H1 (cell line): ENCODE measurements at regions not wholly inside any gene's neighbourhood (a gene's known extent, or its start where the extent isn't known, plus 50 kb on each side); places are given as distances from the start of the nearest gene placed in this dataset.

Experiments
- CTCF ChIA-PET: fragments of 300-600 bp; sonication (Branson Sonifier 250); formaldehyde crosslinking; loops from one replicate; lab custom pipeline; 2021; ENCODE audit not compliant: partially characterized antibody; lab: Charles Lee
- POLR2A ChIA-PET: fragments of 300-600 bp; sonication (Branson Sonifier 250); formaldehyde crosslinking; loops from one replicate; lab custom pipeline; 2021; ENCODE audit warnings: inconsistent platforms; ENCODE audit not compliant: partially characterized antibody; lab: Charles Lee
- DNase-seq, 2 experiments: peaks; one replicate each; pipeline versions ENCODE4 v3.0.0 to v3.0.0-alpha.2; 2010 to 2022; ENCODE audit warnings: low spot score in 2 of 2, low read depth in 1 of 2, mixed read lengths in 1 of 2
- FAIRE-seq: peaks from 2 replicates; lab custom pipeline; 2011; peaks lifted over from hg19 to GRCh38; lab: Jason Lieb, UNC
- H2AFZ ChIP-seq: 2 replicates; pipeline ENCODE4 v1.8.1; 2012; ENCODE audit warnings: low read length, inconsistent platforms
- H2AK5ac ChIP-seq: 2 replicates; pipeline ENCODE4 v1.6.1; 2013; ENCODE audit warnings: low read depth, low read length
- H2BK120ac ChIP-seq: replicated peaks from 2 replicates; pipeline ENCODE3; 2013; ENCODE audit warnings: low read depth, low read length, inconsistent platforms
- H2BK12ac ChIP-seq: 2 replicates; pipeline ENCODE4 v1.6.1; 2013; ENCODE audit warnings: low read depth, low read length
- H2BK15ac ChIP-seq: 2 replicates; pipeline ENCODE4 v1.6.1; 2013; ENCODE audit warnings: low read length
- H2BK20ac ChIP-seq: 2 replicates; pipeline ENCODE4 v1.6.1; 2013; ENCODE audit warnings: low read length
- H2BK5ac ChIP-seq: 2 replicates; pipeline ENCODE4 v1.6.1; 2013; ENCODE audit warnings: low read depth, low read length
- H3K14ac ChIP-seq: 2 replicates; pipeline ENCODE4 v1.6.1; 2013; ENCODE audit warnings: inconsistent platforms; ENCODE audit not compliant: insufficient read length
- H3K18ac ChIP-seq: 2 replicates; pipeline ENCODE4 v1.6.1; 2013; ENCODE audit warnings: low read length; ENCODE audit errors: extremely low read depth
- H3K23ac ChIP-seq: 2 replicates; pipeline ENCODE4 v1.6.1; 2013; ENCODE audit warnings: inconsistent platforms; ENCODE audit not compliant: insufficient read length
- H3K23me2 ChIP-seq: 2 replicates; pipeline ENCODE4 v1.6.1; 2013; ENCODE audit warnings: low read depth, low read length
- H3K27ac ChIP-seq: 2 replicates; pipeline ENCODE4 v1.6.1; 2011; ENCODE audit warnings: low read depth, low read length, inconsistent platforms
- H3K27me3 ChIP-seq, 4 experiments: replicated peaks in 1 of 4; 1 replicate in 1 of 4; 2 replicates in 3 of 4; pipeline versions ENCODE4 v1.6.1 to v1.8.1; 2011 to 2013; ENCODE audit warnings: low read length in 3 of 4, mild to moderate bottlenecking in 3 of 4, inconsistent platforms in 2 of 4, mixed read lengths in 2 of 4, moderate library complexity in 1 of 4; ENCODE audit not compliant: control insufficient read depth in 3 of 4, insufficient read depth in 3 of 4; ENCODE audit errors: extremely low read depth in 1 of 4
- H3K36me3 ChIP-seq, 4 experiments: 2 replicates each; pipeline versions ENCODE4 v1.6.1 to v1.8.1; 2011 to 2013; ENCODE audit warnings: mild to moderate bottlenecking in 4 of 4, low read length in 3 of 4, moderate library complexity in 2 of 4, control low read depth in 1 of 4, inconsistent platforms in 1 of 4; ENCODE audit not compliant: insufficient read depth in 4 of 4, control insufficient read depth in 2 of 4
- H3K4ac ChIP-seq: replicated peaks from 2 replicates; pipeline ENCODE3; 2013; ENCODE audit warnings: low read length, low read depth, mixed read lengths, inconsistent platforms; ENCODE audit not compliant: insufficient read length
- H3K4me1 ChIP-seq, 4 experiments: replicated peaks in 1 of 4; 1 replicate in 1 of 4; 2 replicates in 3 of 4; pipeline versions ENCODE4 v1.6.1 to v1.8.1; 2011 to 2013; ENCODE audit warnings: low read length in 3 of 4, inconsistent platforms in 2 of 4, mixed read lengths in 1 of 4; ENCODE audit not compliant: insufficient read depth in 4 of 4, control insufficient read depth in 3 of 4
- H3K4me2 ChIP-seq, 2 experiments: 2 replicates each; pipeline versions ENCODE4 v1.6.1 to v1.8.1; 2011 to 2013; ENCODE audit warnings: low read depth in 2 of 2, low read length in 2 of 2, control low read depth in 1 of 2, inconsistent platforms in 1 of 2, mild to moderate bottlenecking in 1 of 2; ENCODE audit not compliant: insufficient read depth in 1 of 2
- H3K4me3 ChIP-seq, 4 experiments: fragments of 200-600, 300-600 bp in 1 of 4; sonication (generic), shearing (Covaris generic), sonication (Bioruptor Twin) in 1 of 4; 2 replicates each; pipeline versions ENCODE4 v1.5.1 to v1.8.1; 2011 to 2016; ENCODE audit warnings: low read length in 4 of 4, low read depth in 3 of 4, control low read depth in 2 of 4, inconsistent platforms in 2 of 4, mild to moderate bottlenecking in 2 of 4, mixed read lengths in 1 of 4, moderate library complexity in 1 of 4; ENCODE audit not compliant: insufficient read depth in 2 of 4; ENCODE audit errors: extremely low read depth in 1 of 4
- H3K56ac ChIP-seq: replicated peaks from 2 replicates; pipeline ENCODE3; 2013; ENCODE audit warnings: low read depth, mild to moderate bottlenecking, mixed read lengths, low read length, inconsistent platforms; ENCODE audit not compliant: insufficient read length
- H3K79me1 ChIP-seq: 2 replicates; pipeline ENCODE4 v1.6.1; 2013; ENCODE audit warnings: low read depth, low read length, control low read depth
- H3K79me2 ChIP-seq, 2 experiments: 2 replicates each; pipeline versions ENCODE4 v1.6.1 to v1.8.1; 2012 to 2013; ENCODE audit warnings: low read length in 2 of 2, mild to moderate bottlenecking in 2 of 2, inconsistent platforms in 1 of 2; ENCODE audit not compliant: insufficient read depth in 2 of 2, control insufficient read depth in 1 of 2
- H3K9ac ChIP-seq, 4 experiments: replicated peaks in 1 of 4; 1 replicate in 1 of 4; 2 replicates in 3 of 4; pipeline versions ENCODE4 v1.6.1 to v1.8.1; 2011 to 2013; ENCODE audit warnings: low read depth in 3 of 4, low read length in 3 of 4, control low read depth in 2 of 4, mild to moderate bottlenecking in 2 of 4, moderate library complexity in 2 of 4, inconsistent platforms in 1 of 4; ENCODE audit errors: extremely low read depth in 1 of 4
- H3K9me3 ChIP-seq, 2 experiments: 2 replicates each; pipeline versions ENCODE4 v1.6.1 to v1.8.1; 2012 to 2013; ENCODE audit warnings: mild to moderate bottlenecking in 2 of 2, moderate library complexity in 2 of 2, control low read depth in 1 of 2, inconsistent platforms in 1 of 2, low read depth in 1 of 2, low read length in 1 of 2, mixed read lengths in 1 of 2; ENCODE audit not compliant: insufficient read depth in 2 of 2
- H4K20me1 ChIP-seq, 2 experiments: replicated peaks in 1 of 2; 2 replicates each; pipeline versions ENCODE3 to v1.8.1; 2011 to 2013; ENCODE audit warnings: inconsistent platforms in 2 of 2, low read length in 2 of 2, mild to moderate bottlenecking in 1 of 2; ENCODE audit not compliant: insufficient read depth in 2 of 2, control insufficient read depth in 1 of 2
- H4K5ac ChIP-seq: 2 replicates; pipeline ENCODE4 v1.6.1; 2013; ENCODE audit warnings: low read length, low read depth, mixed read lengths, inconsistent platforms; ENCODE audit not compliant: insufficient read length
- H4K8ac ChIP-seq: 2 replicates; pipeline ENCODE4 v1.8.0; 2013; ENCODE audit warnings: mild to moderate bottlenecking, moderate library complexity, low read length, inconsistent platforms; ENCODE audit not compliant: insufficient read depth; ENCODE audit errors: extremely low read depth
- H4K91ac ChIP-seq: replicated peaks from 2 replicates; pipeline ENCODE3; 2013; ENCODE audit warnings: low read length, mixed read lengths, inconsistent platforms; ENCODE audit not compliant: insufficient read length
- CHD1 ChIP-seq: IDR thresholded peaks from 2 replicates; pipeline ENCODE4 v1.6.1; 2012; ENCODE audit warnings: low read depth, low read length, improper control_type of control experiment
- EP300 ChIP-seq, 2 experiments: IDR thresholded peaks; 1 replicate in 1 of 2; 2 replicates in 1 of 2; pipeline ENCODE4 v1.6.1; 2011 to 2012; ENCODE audit warnings: low read depth in 2 of 2, low read length in 2 of 2, mild to moderate bottlenecking in 2 of 2, borderline replicate concordance in 1 of 2, inconsistent platforms in 1 of 2, moderate library complexity in 1 of 2
- GTF2F1 ChIP-seq: IDR thresholded peaks from 2 replicates; pipeline ENCODE4 v1.6.1; 2012; ENCODE audit warnings: low read depth, low read length, improper control_type of control experiment, borderline replicate concordance
- KDM1A ChIP-seq: fragments of 200-600, 300-600 bp; sonication (generic); IDR thresholded peaks from 2 replicates; pipeline ENCODE4 v1.7.1; 2016; ENCODE audit warnings: mild to moderate bottlenecking, low read length, borderline replicate concordance
- KDM5A ChIP-seq: fragments of 200-600 bp; IDR thresholded peaks from 2 replicates; pipeline ENCODE4 v1.7.1; 2012; ENCODE audit warnings: mild to moderate bottlenecking, low read length, inconsistent platforms, mixed read lengths
- SAP30 ChIP-seq: fragments of 300-600 bp; sonication (generic); IDR thresholded peaks from 2 replicates; pipeline ENCODE4 v1.7.1; 2012; ENCODE audit warnings: low read length, moderate library complexity, mild to moderate bottlenecking, inconsistent platforms; ENCODE audit not compliant: insufficient read depth, insufficient replicate concordance
- SIN3A ChIP-seq, 2 experiments: IDR thresholded peaks in 1 of 2; conservative IDR thresholded peaks in 1 of 2; 2 replicates each; pipeline ENCODE4 v1.6.1; 2011 to 2012; ENCODE audit warnings: low read length in 2 of 2, improper control_type of control experiment in 1 of 2, low read depth in 1 of 2, mild to moderate bottlenecking in 1 of 2
- SIX5 ChIP-seq: IDR thresholded peaks from 2 replicates; pipeline ENCODE4 v1.6.1; 2011; ENCODE audit warnings: mild to moderate bottlenecking, low read depth, low read length
- SRF ChIP-seq: IDR thresholded peaks from 2 replicates; pipeline ENCODE4 v1.6.1; 2011; ENCODE audit warnings: mild to moderate bottlenecking, low read depth, low read length, moderate library complexity
- SUZ12 ChIP-seq: fragments of 200-600 bp; sonication (generic); IDR thresholded peaks from 2 replicates; pipeline ENCODE4 v1.6.1; 2012; ENCODE audit warnings: mild to moderate bottlenecking, inconsistent platforms, low read length, moderate library complexity, mixed read lengths
- TAF7 ChIP-seq: optimal IDR thresholded peaks from 2 replicates; pipeline ENCODE3; 2011; ENCODE audit warnings: low read depth, mild to moderate bottlenecking, inconsistent platforms, low read length, moderate library complexity, borderline replicate concordance
- TCF12 ChIP-seq: IDR thresholded peaks from 2 replicates; pipeline ENCODE4 v1.6.1; 2011; ENCODE audit warnings: low read depth, mild to moderate bottlenecking, low read length
- TEAD4 ChIP-seq: IDR thresholded peaks from 2 replicates; pipeline ENCODE4 v1.6.1; 2012; ENCODE audit warnings: low read depth, low read length, inconsistent platforms, mixed read lengths
- WGBS, 2 experiments: shearing (Covaris generic) in 1 of 2; methylation state at CpG; one replicate each; pipeline versions ENCODE4 v1.1.6 to v1.1.7; 2013 to 2015; ENCODE audit warnings: low lambda C conversion rate in 2 of 2, mixed read lengths in 2 of 2, inconsistent platforms in 1 of 2, low coverage in 1 of 2, missing lambda C conversion rate in 1 of 2; ENCODE audit not compliant: insufficient replicate concordance in 2 of 2, insufficient coverage in 1 of 2, insufficient read length in 1 of 2; ENCODE audit errors: extremely low coverage in 1 of 2, missing lambda C conversion rate in 1 of 2; 5-methylcytosine and 5-hydroxymethylcytosine counted together

GRCh38 chr21:14672466-14672865 is 126.4 kb upstream of the SAMSN1 start:
- H3K9me3 ChIP-seq = no peaks in the 10 kb centered on the region
- no peak overlapping the region for H2AK5ac ChIP-seq
- H3K23ac ChIP-seq = no peak overlapping the region
- 0 out of 7 replicates have a peak, but pooled peaks cover 0 to 2% (median 0%) of the 10 kb centered on the region in 4 experiments for H3K4me1 ChIP-seq
- H3K23me2 ChIP-seq = no peaks in the 10 kb centered on the region
- no peak overlapping the region for H3K4me3 ChIP-seq
- H3K4me2 ChIP-seq = no peak overlapping the region
- no peak overlapping the region for H4K5ac ChIP-seq
- no peaks in the 10 kb centered on the region for H3K27me3 ChIP-seq
- no peak overlapping the region for H4K8ac ChIP-seq
- DNase-seq = no peak
- no peaks in the 10 kb centered on the region for H3K79me2 ChIP-seq
- H2BK12ac ChIP-seq = no peak overlapping the region
- H2AFZ ChIP-seq = no peak overlapping the region
- no peak overlapping the region for H3K27ac ChIP-seq
- no peak overlapping the region for H3K18ac ChIP-seq
- H2BK15ac ChIP-seq = no peak overlapping the region
- no peak overlapping the region for H2BK120ac ChIP-seq
- H2BK20ac ChIP-seq = no peak overlapping the region
- FAIRE-seq = no peak
- no peak overlapping the region for H3K9ac ChIP-seq
- no peak overlapping the region for H3K4ac ChIP-seq
- ChIA-PET POLR2A (no interaction called here), CTCF (no interaction called here)
- TF ChIP-seq SAP30 (no peak), TCF12 (no peak), SRF (no peak), EP300 (IDR thresholded peaks at IDR 0.05; ENCODE audit: borderline replicate concordance in 1 of 2, low read depth in 2 of 2, low read length in 2 of 2) (no peak), GTF2F1 (no peak), SUZ12 (no peak), CHD1 (no peak), SIX5 (no peak), SIN3A (conservative IDR thresholded peaks at IDR 0.05 in 1 of 2, IDR thresholded peaks at IDR 0.05 in 1 of 2; ENCODE audit: low read depth in 1 of 2, low read length in 2 of 2) (no peak), KDM1A (no peak), TEAD4 (no peak), KDM5A (no peak), TAF7 (no peak)
- no peaks in the 10 kb centered on the region for H3K36me3 ChIP-seq
- H4K91ac ChIP-seq = no peak overlapping the region
- 75% methylated on average over 1 of the region's 1 CpG; no CpG with 5 or more reads in 1 of the 2 experiments for WGBS, 2 experiments
- no peaks in the 10 kb centered on the region for H3K79me1 ChIP-seq
- H3K14ac ChIP-seq = no peak overlapping the region
- H3K56ac ChIP-seq = no peak overlapping the region
- no peak overlapping the region for H2BK5ac ChIP-seq
- no peaks in the 10 kb centered on the region for H4K20me1 ChIP-seq
